Stomach (tissue), 8 donors: ENCODE measurements at regions not wholly inside any gene's neighbourhood (a gene's known extent, or its start where the extent isn't known, plus 50 kb on each side); places are given as distances from the start of the nearest gene placed in this dataset.

Source experiments
- DNase-seq, 2 donors: peaks; one replicate each; pipeline versions ENCODE4 v3.0.0 to v3.0.0-alpha.2; 2013 to 2019
- H3K27ac ChIP-seq, 5 donors: fragments of 200-600 bp in 4 of 5; sonication (generic) in 4 of 5; one replicate each; pipeline ENCODE4 v1.5.1; 2013 to 2019; ENCODE audit warnings: mild to moderate bottlenecking in 1 of 5, moderate library complexity in 1 of 5
- H3K27me3 ChIP-seq, 3 donors: fragments of 200-600 bp; sonication (generic); one replicate each; pipeline ENCODE4 v1.5.1; 2017 to 2019; ENCODE audit warnings: mixed run types in 1 of 3
- H3K36me3 ChIP-seq, 4 donors: fragments of 200-600 bp; sonication (generic); 1 replicate in 3 of 4; 2 replicates in 1 of 4; pipeline ENCODE4 v1.5.1; 2016 to 2019
- H3K4me1 ChIP-seq, 4 donors: fragments of 200-600 bp; sonication (generic); one replicate each; pipeline ENCODE4 v1.5.1; 2016 to 2019
- H3K4me3 ChIP-seq, 4 donors: fragments of 200-600 bp; sonication (generic) in 3 of 4; one replicate each; pipeline ENCODE4 v1.5.1; 2016 to 2019; ENCODE audit warnings: mild to moderate bottlenecking in 1 of 4
- H3K9me3 ChIP-seq, 4 donors: fragments of 200-600 bp; sonication (generic); one replicate each; pipeline ENCODE4 v1.5.1; 2016 to 2019
- CTCF ChIP-seq, 7 experiments: fragments of 450-650 bp in 4 of 7; fragments of 200-600 bp in 3 of 7; sonication (generic) in 3 of 7; IDR thresholded peaks; one replicate each; pipeline ENCODE4 v1.5.1; 2016 to 2019; ENCODE audit warnings: antibody characterized with exemption in 7 of 7, control low read depth in 2 of 7, mild to moderate bottlenecking in 1 of 7
- EP300 ChIP-seq: sonication (generic); formaldehyde crosslinking; IDR thresholded peaks from one replicate; pipeline ENCODE4 v1.6.1; 2017; ENCODE audit warnings: antibody characterized with exemption
- POLR2A ChIP-seq, 4 donors: fragments of 450-650 bp; IDR thresholded peaks; one replicate each; pipeline ENCODE4 v1.6.1; 2016; ENCODE audit warnings: antibody characterized with exemption in 4 of 4, control low read depth in 2 of 4, mild to moderate bottlenecking in 1 of 4, moderate library complexity in 1 of 4
- POLR2AphosphoS5 ChIP-seq, 3 donors: sonication (generic); formaldehyde crosslinking; IDR thresholded peaks; one replicate each; pipeline ENCODE4 v1.6.1; 2016; ENCODE audit warnings: antibody characterized with exemption in 3 of 3
- WGBS, 5 donors: extraction: QIAGEN DNeasy Blood & Tissue Kit in 3 of 5; methylation state at CpG; one replicate each; pipeline versions ENCODE4 v1.1.5 to v1.1.7; 2013 to 2018; 5-methylcytosine and 5-hydroxymethylcytosine counted together
- intact Hi-C: fragments of 100-400 bp; cut with DNase I; formaldehyde crosslinking; loops from one replicate; pipeline ENCODE4 v1.15.1; 2023; ENCODE audit warnings: low total_unique reads
- small RNA-seq, 4 donors: library from RNA; depleted of rRNA; stranded (forward); fragments of <200 nt; gene quantifications; one replicate each; pipeline ENCODE3, GENCODE V24; 2016
- donor health status: healthy with polysubstance abuse.
- donor health status: Bipolar disorder and iron deficiency.
- donor health status: healthy.

GRCh38 chr2:64939332-64939917 lies 49.8 kb upstream of the SLC1A4 start:
- no peak for DNase-seq
- no peaks in the 10 kb centered on the region for H3K36me3 ChIP-seq
- intact Hi-C loops, result no loop called here
- 65 to 79% (median 72%) methylated on average over 12 of the region's 12 CpGs for WGBS, 5 donors
- peak overlapping the region in 1 of 5 donors; percentile 14 for H3K27ac ChIP-seq
- peaks cover 0 to 14% (median 4%) of the 10 kb centered on the region in 4 donors for H3K4me1 ChIP-seq
- H3K9me3 ChIP-seq, result no peaks in the 10 kb centered on the region
- TF ChIP-seq EP300 (no peak), POLR2AphosphoS5 (IDR thresholded peaks at IDR 0.05) (no peak), POLR2A (IDR thresholded peaks at IDR 0.05) (no peak), CTCF (IDR thresholded peaks at IDR 0.05) (no peak)
- no peak overlapping the region for H3K4me3 ChIP-seq
- H3K27me3 ChIP-seq, result no peaks in the 10 kb centered on the region

Small RNA genes lying in the stretch of these regions (small RNA-seq; reads per million reads assigned to genes)
- gene RF00019 (0 reads per million in 4 donors), gene RN7SL211P (0 reads per million in 4 donors), gene RN7SL341P (0 reads per million in 4 donors)
